ENCODE measurements at regions not wholly inside any gene's neighbourhood (a gene's known extent, or its start where the extent isn't known, plus 50 kb on each side); places are given as distances from the start of the nearest gene placed in this dataset.

DNA sequence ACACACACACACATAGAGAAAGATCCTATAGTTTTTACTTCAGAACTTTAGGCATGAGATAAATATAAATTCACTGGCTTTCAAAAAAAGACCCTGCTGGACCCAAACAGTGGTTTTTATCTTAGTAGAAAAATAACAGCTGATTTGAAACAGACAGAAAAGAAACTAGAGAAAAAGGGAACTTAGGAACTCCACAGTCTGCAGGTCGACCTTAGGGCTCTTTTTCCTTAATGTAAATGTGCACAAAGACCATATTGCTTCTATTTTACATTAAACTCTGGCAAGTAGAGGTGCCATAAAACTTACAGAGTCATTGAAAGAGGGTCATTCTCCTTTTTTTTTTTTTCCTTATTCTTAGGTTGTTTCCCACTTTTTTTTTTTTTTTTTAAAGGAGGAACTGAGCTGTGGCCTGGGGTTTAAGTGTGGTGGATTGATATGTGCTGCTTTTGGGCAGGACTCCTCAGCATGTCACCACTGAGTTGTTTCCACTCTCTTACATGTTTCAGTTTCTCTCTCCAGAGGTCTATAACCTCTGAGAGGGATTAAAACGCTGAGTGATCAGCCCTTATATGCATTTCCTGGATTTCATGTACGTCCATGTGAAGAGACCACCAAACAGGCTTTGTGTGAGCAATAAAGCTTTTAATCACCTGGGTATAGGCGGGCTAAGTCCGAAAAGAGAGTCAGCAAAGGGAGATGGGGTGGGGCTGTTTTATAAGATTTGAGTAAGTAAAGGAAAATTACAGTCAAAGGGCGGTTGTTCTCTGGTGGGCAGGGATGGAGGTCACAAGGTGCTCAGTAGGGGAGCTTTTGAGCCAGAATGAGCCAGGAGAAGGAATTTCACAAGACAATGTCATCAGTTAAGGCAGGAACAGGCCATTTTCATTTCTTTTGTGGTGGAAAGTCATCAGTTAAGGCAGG, 70.8 kb upstream of the PACRGL start:
- no peak for TF ChIP-seq YY1 (IDR thresholded peaks at IDR 0.05; ENCODE audit: insufficient read depth, insufficient read length)
- TF ChIP-seq SUZ12 (IDR thresholded peaks at IDR 0.05; ENCODE audit: extremely low read depth, insufficient read depth, insufficient read length): no peak
- no peak for TF ChIP-seq ZNF274 (IDR thresholded peaks at IDR 0.05; ENCODE audit: low read depth, low read length)
